ENCODE measurements at regions not wholly inside any gene's neighbourhood (a gene's known extent, or its start where the extent isn't known, plus 50 kb on each side); places are given as distances from the start of the nearest gene placed in this dataset.

DNA sequence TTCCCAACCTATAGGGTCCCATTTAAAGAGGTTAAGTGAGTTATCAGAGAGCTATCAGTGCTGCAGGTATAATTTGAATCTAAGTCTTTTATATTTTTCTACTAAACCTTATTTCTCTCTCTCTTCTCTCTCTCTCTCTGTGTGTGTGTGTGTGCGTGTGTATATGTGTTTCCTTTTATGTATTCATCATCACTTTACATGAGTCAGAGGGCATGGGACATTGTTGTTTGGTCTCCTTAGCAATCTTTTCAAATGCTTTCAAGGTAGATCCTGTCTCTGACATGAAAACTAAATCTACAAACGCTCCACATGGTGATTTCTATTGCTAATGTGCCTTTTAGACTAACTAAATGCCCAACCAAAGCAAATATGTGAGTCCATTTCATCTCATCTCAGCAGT is 459.7 kb downstream of the BTG1 start:
- TF ChIP-seq CTCF (IDR thresholded peaks at IDR 0.05; ENCODE audit: extremely low read depth, missing control alignments): no peak
- DNase-seq (ENCODE audit: low spot score): no peak

DNA sequence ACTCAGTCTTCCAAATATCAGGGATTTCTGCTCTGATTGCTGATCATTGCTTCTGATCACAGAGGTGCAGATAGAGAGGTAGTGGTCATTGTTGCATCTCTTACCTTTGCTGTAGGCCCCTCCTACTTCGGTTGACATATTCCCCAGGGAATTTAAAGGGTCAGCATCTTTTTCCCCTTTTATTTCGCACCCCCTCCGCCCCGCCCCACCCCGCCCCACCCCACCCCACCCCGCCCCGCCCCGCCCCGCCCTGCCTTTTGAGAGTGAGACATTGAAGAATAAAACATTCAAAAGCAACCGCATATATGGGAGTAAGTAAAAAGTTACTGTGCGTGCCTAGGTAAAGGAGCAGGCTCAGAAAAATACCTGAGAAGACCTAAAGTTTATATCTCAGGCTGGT is 463.9 kb downstream of the BTG1 start:
- DNase-seq (ENCODE audit: low spot score): no peak

GRCh38 chr12:91680864-91681263 is 464.8 kb downstream of the BTG1 start:
- TF ChIP-seq CTCF (IDR thresholded peaks at IDR 0.05; ENCODE audit: extremely low read depth, missing control alignments): no peak
- no peak for DNase-seq (ENCODE audit: low spot score)

More for the DNA sequence above, 463.9 kb downstream of the BTG1 start:
- no peak for TF ChIP-seq CTCF (IDR thresholded peaks at IDR 0.05; ENCODE audit: extremely low read depth, missing control alignments)

DNA sequence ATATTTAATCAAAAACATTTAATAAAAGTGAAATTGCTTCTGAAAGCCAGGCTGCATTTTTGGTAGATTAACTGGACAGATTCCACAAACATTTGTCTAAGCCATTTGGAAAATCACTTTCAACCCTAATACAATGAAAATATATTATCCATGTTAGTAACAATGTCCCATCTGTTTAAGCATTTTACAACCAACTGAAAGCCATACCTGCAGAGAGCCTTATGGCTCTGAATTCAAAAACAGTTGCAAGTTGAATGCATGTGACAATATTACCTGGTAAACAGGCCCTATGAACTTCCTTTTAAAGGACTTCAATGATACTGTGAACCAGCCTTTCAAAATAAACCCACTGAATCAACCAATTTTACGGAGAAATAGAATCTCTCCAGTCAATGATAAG is 468.1 kb downstream of the BTG1 start:
- DNase-seq (ENCODE audit: low spot score): no peak
- TF ChIP-seq CTCF (IDR thresholded peaks at IDR 0.05; ENCODE audit: extremely low read depth, missing control alignments): no peak

- no peak for DNase-seq (ENCODE audit: low spot score)
- no peak for TF ChIP-seq CTCF (IDR thresholded peaks at IDR 0.05; ENCODE audit: extremely low read depth, missing control alignments)
Measured at GRCh38 chr12:91675401-91675800, 470.2 kb downstream of the BTG1 start.

DNA sequence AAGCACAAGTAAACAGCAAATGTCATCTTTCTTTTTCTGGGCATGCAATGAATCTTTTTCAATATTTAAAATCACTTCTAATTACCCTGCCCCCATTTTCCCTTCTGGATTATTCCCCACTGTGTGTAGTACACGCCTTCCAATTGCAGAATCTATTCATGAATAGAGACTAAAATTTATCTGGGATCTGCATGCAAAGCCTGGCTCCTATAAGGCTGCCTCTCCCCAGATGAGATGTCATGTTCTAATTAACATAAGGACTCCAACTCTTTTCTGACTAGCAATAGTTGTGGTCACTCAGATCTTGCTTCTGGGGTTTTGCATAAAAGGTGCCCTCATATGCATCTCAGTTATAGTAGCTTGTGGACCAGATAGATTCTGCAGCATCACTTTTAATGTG is 473.5 kb downstream of the BTG1 start:
- no peak for TF ChIP-seq CTCF (IDR thresholded peaks at IDR 0.05; ENCODE audit: extremely low read depth, missing control alignments)
- DNase-seq (ENCODE audit: low spot score): no peak

DNA sequence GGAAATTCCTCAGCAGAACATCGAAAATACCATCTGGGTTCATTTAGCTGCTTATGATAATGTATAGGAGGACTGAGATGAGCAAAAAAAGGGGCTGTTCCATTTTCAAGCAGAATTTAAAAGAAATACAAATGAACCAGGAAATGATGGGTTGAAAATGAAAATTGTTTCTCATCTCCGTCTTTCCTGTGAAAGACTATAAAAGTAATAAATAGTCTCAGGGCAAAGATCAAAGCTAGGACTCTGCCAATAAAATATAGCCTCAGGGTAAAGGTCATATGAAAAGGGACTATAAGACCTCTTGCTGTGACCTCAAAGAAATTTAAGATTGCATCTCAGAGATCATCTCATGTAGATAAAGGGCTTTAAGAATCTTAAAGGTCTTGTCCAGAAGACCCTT is 478.0 kb downstream of the BTG1 start:
- DNase-seq (ENCODE audit: low spot score): no peak
- no peak for TF ChIP-seq CTCF (IDR thresholded peaks at IDR 0.05; ENCODE audit: extremely low read depth, missing control alignments)
